ENCODE measurements at regions not wholly inside any gene's neighbourhood (a gene's known extent, or its start where the extent isn't known, plus 50 kb on each side); places are given as distances from the start of the nearest gene placed in this dataset.
"Not testable (repeated sequence)": the region's sequence is repeated elsewhere in the genome, so short reads cannot be mapped to it uniquely, and the experiment has no call there.

- DNase-seq = no peak
- no peak for TF ChIP-seq CTCF (IDR thresholded peaks at IDR 0.05)
- peaks cover 3% of the 10 kb centered on the region; the same call in 1 of the 2 replicates for H3K27me3 Mint-ChIP-seq (ENCODE audit: insufficient read depth)
Observed at GRCh38 chr12:92384571-92384970, 238.9 kb upstream of the BTG1 start.

GRCh38 chr12:92382383-92382878 is 236.8 kb upstream of the BTG1 start:
- Mint-ChIP-seq H3K9me3 (no peaks in the 10 kb centered on the region), H3K27me3 (ENCODE audit: insufficient read depth) (peaks cover 3% of the 10 kb centered on the region; the same call in 1 of the 2 replicates), H3K36me3 (ENCODE audit: low read depth) (no peaks in the 10 kb centered on the region), H3K27ac (no peak overlapping the region), H3K4me3 (no peak overlapping the region), H3K4me1 (ENCODE audit: low read depth) (no peaks in the 10 kb centered on the region)
- no peak for DNase-seq
- no peak for TF ChIP-seq CTCF (IDR thresholded peaks at IDR 0.05)

More at GRCh38 chr12:92384571-92384970, 238.9 kb upstream of the BTG1 start:
- Mint-ChIP-seq H3K9me3 (no peaks in the 10 kb centered on the region), H3K4me1 (ENCODE audit: low read depth) (no peaks in the 10 kb centered on the region), H3K27ac (no peak overlapping the region), H3K4me3 (no peak overlapping the region), H3K36me3 (ENCODE audit: low read depth) (no peaks in the 10 kb centered on the region)

- no peak for TF ChIP-seq CTCF (IDR thresholded peaks at IDR 0.05)
- Mint-ChIP-seq H3K4me1 (ENCODE audit: low read depth) (no peaks in the 10 kb centered on the region), H3K9me3 (no peaks in the 10 kb centered on the region), H3K36me3 (ENCODE audit: low read depth) (no peaks in the 10 kb centered on the region), H3K27me3 (ENCODE audit: insufficient read depth) (peaks cover 3% of the 10 kb centered on the region; the same call in 1 of the 2 replicates), H3K4me3 (no peak overlapping the region), H3K27ac (no peak overlapping the region)
- no peak for DNase-seq
Observed at GRCh38 chr12:92381856-92382255, 236.2 kb upstream of the BTG1 start.

- H3K27ac Mint-ChIP-seq = no peak overlapping the region
- H3K4me1 Mint-ChIP-seq (ENCODE audit: low read depth) = no peaks in the 10 kb centered on the region
- DNase-seq = no peak
- no peak for TF ChIP-seq CTCF (IDR thresholded peaks at IDR 0.05)
- no peaks in the 10 kb centered on the region for H3K36me3 Mint-ChIP-seq (ENCODE audit: low read depth)
- H3K9me3 Mint-ChIP-seq = no peaks in the 10 kb centered on the region
- no peaks in the 10 kb centered on the region; the same call in none of the 2 replicates for H3K27me3 Mint-ChIP-seq (ENCODE audit: insufficient read depth)
- H3K4me3 Mint-ChIP-seq = no peak overlapping the region
Observed at GRCh38 chr12:92378682-92379479, 233.2 kb upstream of the BTG1 start.

GRCh38 chr12:92375504-92375903 is 229.9 kb upstream of the BTG1 start:
- H3K27me3 Mint-ChIP-seq (ENCODE audit: insufficient read depth); DNase-seq; H3K4me3 Mint-ChIP-seq; H3K27ac Mint-ChIP-seq; H3K9me3 Mint-ChIP-seq; H3K4me1 Mint-ChIP-seq (ENCODE audit: low read depth); H3K36me3 Mint-ChIP-seq (ENCODE audit: low read depth): not testable (repeated sequence)

GRCh38 chr12:92370828-92371227 is 225.2 kb upstream of the BTG1 start:
- Mint-ChIP-seq H3K9me3 (no peaks in the 10 kb centered on the region), H3K27me3 (ENCODE audit: insufficient read depth) (no peaks in the 10 kb centered on the region), H3K4me3 (no peak overlapping the region), H3K27ac (no peak overlapping the region), H3K4me1 (ENCODE audit: low read depth) (peaks cover 33% of the 10 kb centered on the region), H3K36me3 (ENCODE audit: low read depth) (no peaks in the 10 kb centered on the region)
- DNase-seq = no peak
- TF ChIP-seq CTCF (IDR thresholded peaks at IDR 0.05) = no peak

Measured in HFFc6 (cell line).